GM12873 (cell line): ENCODE measurements at regions not wholly inside any gene's neighbourhood (a gene's known extent, or its start where the extent isn't known, plus 50 kb on each side); places are given as distances from the start of the nearest gene placed in this dataset.

ENCODE experiments used
- TF ChIP-seq, protein P1 (sequence below): IDR thresholded peaks from 2 replicates; pipeline ENCODE4 v1.5.1; 2012; ENCODE audit warnings: low read depth, mild to moderate bottlenecking, moderate library complexity, low read length, control low read depth; ENCODE audit not compliant: insufficient read depth; ENCODE audit errors: missing control alignments

DNA sequence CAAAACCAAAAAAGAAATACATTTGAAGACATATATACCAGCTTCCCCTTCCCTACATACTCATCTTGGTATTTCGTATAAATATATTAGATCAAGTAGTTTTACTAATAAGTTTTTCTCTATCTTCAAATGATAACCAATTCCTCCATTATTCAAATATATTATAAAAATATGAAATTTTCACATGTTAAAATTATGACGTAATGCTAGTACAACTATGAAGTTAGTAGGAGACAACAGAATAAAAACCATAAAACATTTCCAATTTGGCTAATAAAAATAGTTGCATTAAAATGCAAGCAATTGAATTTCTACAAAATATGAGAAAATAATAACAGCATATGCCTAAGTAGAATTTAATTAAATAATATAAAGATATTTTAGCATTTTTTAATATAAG lies 501.8 kb upstream of the SLITRK5 start:
- TF ChIP-seq, protein P1, sequence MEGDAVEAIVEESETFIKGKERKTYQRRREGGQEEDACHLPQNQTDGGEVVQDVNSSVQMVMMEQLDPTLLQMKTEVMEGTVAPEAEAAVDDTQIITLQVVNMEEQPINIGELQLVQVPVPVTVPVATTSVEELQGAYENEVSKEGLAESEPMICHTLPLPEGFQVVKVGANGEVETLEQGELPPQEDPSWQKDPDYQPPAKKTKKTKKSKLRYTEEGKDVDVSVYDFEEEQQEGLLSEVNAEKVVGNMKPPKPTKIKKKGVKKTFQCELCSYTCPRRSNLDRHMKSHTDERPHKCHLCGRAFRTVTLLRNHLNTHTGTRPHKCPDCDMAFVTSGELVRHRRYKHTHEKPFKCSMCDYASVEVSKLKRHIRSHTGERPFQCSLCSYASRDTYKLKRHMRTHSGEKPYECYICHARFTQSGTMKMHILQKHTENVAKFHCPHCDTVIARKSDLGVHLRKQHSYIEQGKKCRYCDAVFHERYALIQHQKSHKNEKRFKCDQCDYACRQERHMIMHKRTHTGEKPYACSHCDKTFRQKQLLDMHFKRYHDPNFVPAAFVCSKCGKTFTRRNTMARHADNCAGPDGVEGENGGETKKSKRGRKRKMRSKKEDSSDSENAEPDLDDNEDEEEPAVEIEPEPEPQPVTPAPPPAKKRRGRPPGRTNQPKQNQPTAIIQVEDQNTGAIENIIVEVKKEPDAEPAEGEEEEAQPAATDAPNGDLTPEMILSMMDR: no peak

DNA sequence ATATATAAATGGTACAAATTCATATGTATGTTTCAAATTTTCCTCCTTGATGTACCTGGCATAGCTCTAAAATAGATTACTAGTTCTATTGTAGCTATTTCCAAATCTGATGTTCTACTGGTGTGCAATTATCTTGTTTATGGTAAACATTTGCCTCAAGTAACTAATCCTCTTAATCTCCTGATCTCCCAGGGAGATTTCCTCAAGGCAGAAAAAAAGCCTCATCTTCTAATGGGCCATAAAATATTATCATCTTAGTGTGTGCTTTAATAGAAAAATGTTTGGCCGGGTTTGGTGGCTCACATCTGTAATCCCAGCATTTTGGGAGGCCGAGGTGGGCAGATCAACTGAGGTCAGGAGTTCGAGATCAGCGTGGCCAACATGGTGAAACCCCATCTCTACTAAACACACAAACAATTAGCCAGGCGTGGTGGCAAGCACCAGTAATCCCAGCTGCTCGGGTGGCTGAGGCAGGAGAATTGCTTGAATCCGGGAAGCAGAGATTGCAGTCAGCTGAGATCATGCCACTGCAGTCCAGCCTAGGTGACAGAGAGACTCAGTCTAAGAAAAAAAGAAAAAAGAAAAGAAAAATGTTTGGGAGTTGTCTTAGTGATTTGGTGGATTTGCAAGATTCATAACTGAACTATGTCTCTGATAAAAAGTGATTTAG lies 498.9 kb upstream of the SLITRK5 start:
- TF ChIP-seq, protein P1: no peak

GRCh38 chr13:87198371-87198770 lies 472.8 kb upstream of the SLITRK5 start:
- TF ChIP-seq, protein P1: no peak

- TF ChIP-seq, protein P1: no peak
These were observed 464.5 kb upstream of the SLITRK5 start for GRCh38 chr13:87206708-87207107.

- TF ChIP-seq, protein P1: no peak
These were observed 463.7 kb upstream of the SLITRK5 start for GRCh38 chr13:87207280-87208003.

- TF ChIP-seq, protein P1: no peak
These were observed 462.5 kb upstream of the SLITRK5 start for GRCh38 chr13:87208636-87209035.

- TF ChIP-seq, protein P1: no peak
These were observed 436.2 kb upstream of the SLITRK5 start for GRCh38 chr13:87234981-87235380.
